GM12873 (cell line): ENCODE measurements at regions not wholly inside any gene's neighbourhood (a gene's known extent, or its start where the extent isn't known, plus 50 kb on each side); places are given as distances from the start of the nearest gene placed in this dataset.

Source experiments
- CTCF ChIP-seq: IDR thresholded peaks from 2 replicates; pipeline ENCODE4 v1.5.1; 2012; ENCODE audit warnings: low read depth, mild to moderate bottlenecking, moderate library complexity, low read length, control low read depth; ENCODE audit not compliant: insufficient read depth; ENCODE audit errors: missing control alignments

DNA sequence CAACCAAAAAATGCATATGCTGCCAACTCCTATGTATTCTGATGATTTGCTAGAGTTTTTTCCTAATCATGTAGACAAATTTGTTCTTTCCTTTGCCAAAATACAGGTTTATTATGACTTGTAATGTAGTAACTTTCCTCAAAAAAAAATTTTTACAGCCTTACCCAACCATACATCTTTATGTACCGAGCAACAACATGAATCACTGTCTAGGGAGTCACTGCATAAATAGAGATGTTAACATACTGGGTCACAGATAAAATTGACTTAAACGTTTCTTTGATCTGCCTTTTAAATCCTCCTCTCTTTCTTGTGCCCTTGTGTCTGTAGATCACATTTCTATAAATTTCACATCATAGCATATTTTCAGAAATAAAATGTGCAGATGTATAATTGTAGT, 143.6 kb downstream of the MBD2 start:
- no peak for TF ChIP-seq CTCF

DNA sequence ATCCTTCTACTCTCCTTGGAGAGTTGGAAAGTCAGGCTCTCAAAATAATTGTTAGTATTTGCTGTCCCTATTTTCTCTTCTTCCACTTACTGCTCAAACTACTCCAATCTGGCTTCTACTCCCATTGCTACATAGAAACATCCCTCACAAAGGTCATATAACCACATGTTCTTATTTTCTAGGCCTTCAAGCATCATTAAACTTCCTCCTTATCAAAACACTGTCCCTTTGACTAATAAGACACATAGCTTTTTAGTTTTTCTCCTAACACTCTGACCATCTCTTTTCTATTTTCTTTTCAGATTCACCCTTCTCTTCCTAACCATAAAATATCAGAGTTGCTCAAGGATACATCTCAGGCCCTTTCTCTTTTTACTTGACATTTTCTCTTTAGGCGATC, 148.3 kb downstream of the MBD2 start:
- no peak for TF ChIP-seq CTCF

GRCh38 chr18:54075689-54076088, 148.8 kb downstream of the MBD2 start:
- TF ChIP-seq CTCF, result no peak

GRCh38 chr18:54069729-54070128, 154.7 kb downstream of the MBD2 start:
- no peak for TF ChIP-seq CTCF

- TF ChIP-seq CTCF, result no peak
Measured at GRCh38 chr18:54060343-54061005, 164.0 kb downstream of the MBD2 start.

DNA sequence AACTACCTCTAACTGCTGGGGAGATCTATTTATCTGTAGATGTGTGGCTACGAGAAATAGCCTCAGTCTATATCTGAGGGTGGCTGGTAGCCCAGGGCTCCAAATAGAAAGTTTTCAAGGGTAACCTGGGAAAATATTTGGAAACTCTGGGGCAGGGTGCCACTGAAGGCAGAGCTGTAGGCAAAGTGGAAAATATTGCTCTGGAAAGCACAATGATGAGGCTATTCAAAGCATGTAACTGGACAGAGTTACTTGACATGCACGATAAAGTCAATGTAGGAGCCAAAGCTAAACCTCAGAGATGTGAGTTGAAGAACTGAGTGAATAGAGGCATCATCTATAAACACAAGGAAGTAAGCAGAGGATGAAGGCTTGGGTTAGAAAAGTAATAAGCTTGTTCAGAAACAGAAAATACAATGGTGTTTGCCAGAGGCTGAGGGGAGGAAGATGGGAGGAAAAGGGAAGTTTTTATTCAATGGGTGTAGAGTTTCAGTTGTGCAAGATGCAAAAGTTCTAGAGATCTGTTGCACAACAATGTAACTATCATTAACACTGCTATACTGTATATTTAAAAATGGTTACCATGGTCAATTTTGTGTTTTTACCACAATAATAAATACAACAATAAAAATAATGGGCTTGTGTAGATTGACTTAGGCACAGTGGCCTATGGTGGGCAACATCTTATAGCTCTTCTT, 171.6 kb downstream of the MBD2 start:
- TF ChIP-seq CTCF, result no peak

GRCh38 chr18:54052259-54052658, 172.2 kb downstream of the MBD2 start:
- no peak for TF ChIP-seq CTCF
